ENCODE measurements at regions not wholly inside any gene's neighbourhood (a gene's known extent, or its start where the extent isn't known, plus 50 kb on each side); places are given as distances from the start of the nearest gene placed in this dataset.
"Not testable (repeated sequence)": the region's sequence is repeated elsewhere in the genome, so short reads cannot be mapped to it uniquely, and the experiment has no call there.

- no peak overlapping the region for H3K4me2 ChIP-seq (ENCODE audit: low read length)
- H3K79me2 ChIP-seq (replicated peaks; ENCODE audit: insufficient read depth, low read length), result no peaks in the 10 kb centered on the region
- H3K9me3 ChIP-seq (ENCODE audit: low read length), result no peaks in the 10 kb centered on the region
- H4K20me1 ChIP-seq (ENCODE audit: insufficient read depth), result no peaks in the 10 kb centered on the region
- no peak overlapping the region for H3K9ac ChIP-seq (ENCODE audit: low read length)
- no peaks in the 10 kb centered on the region for H3K9me2 ChIP-seq (ENCODE audit: insufficient read depth, low read length)
- H2AFZ ChIP-seq (ENCODE audit: low read depth, low read length), result no peak overlapping the region
- no peak for TF ChIP-seq EZH2 (IDR thresholded peaks at IDR 0.05; ENCODE audit: borderline replicate concordance, insufficient read depth, low read length, poor library complexity, severe bottlenecking)
- no peak for TF ChIP-seq CTCF (IDR thresholded peaks at IDR 0.05; ENCODE audit: poor library complexity, severe bottlenecking)
- TF ChIP-seq EP300 (conservative IDR thresholded peaks at IDR 0.05; ENCODE audit: poor library complexity, severe bottlenecking), result no peak
- no peak for TF ChIP-seq TAF1 (IDR thresholded peaks at IDR 0.05; ENCODE audit: low read depth)
- no peak for TF ChIP-seq RAD21 (conservative IDR thresholded peaks at IDR 0.05)
- TF ChIP-seq SMC3 (conservative IDR thresholded peaks at IDR 0.05; ENCODE audit: poor library complexity), result no peak
- TF ChIP-seq POLR2AphosphoS5 (IDR thresholded peaks at IDR 0.05), result no peak
- TF ChIP-seq REST (IDR thresholded peaks at IDR 0.05; ENCODE audit: borderline replicate concordance), result no peak
- TF ChIP-seq MXI1 (conservative IDR thresholded peaks at IDR 0.05; ENCODE audit: poor library complexity, severe bottlenecking), result no peak
- H3K4me3 ChIP-seq (ENCODE audit: low read length), result no peak overlapping the region
- H3F3A ChIP-seq (ENCODE audit: insufficient read depth, low read length, poor library complexity, severe bottlenecking), result no peaks in the 10 kb centered on the region
- no peaks in the 10 kb centered on the region for H3K27me3 ChIP-seq (ENCODE audit: insufficient read depth, low read depth, low read length)
- no peak overlapping the region for H3K27ac ChIP-seq (ENCODE audit: low read length)
- H3K36me3 ChIP-seq (ENCODE audit: insufficient read depth, low read length), result no peaks in the 10 kb centered on the region
Measured at GRCh38 chr6:18656506-18656905, 269.4 kb downstream of the RNF144B start.

DNA sequence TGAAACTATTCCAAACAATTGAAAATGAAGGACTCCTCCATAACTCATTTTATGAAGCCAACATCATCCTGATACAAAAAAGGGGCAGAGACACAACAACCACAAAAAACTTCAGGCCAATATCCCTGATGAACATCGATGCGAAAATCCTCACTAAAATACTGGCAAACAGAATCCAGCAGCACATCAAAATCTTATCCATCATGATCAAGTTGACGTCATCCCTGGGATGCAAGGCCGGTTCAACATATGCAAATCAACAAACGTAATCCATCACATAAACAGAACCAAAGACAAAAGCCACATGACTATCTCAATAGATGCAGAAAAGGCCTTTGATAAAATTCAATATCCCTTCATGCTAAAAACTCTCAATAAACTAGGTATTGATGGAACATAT lies 272.8 kb downstream of the RNF144B start:
- H3K27me3 ChIP-seq (ENCODE audit: insufficient read depth, low read depth, low read length); H3K36me3 ChIP-seq (ENCODE audit: insufficient read depth, low read length); H4K20me1 ChIP-seq (ENCODE audit: insufficient read depth); H3F3A ChIP-seq (ENCODE audit: insufficient read depth, low read length, poor library complexity, severe bottlenecking); H3K9me3 ChIP-seq (ENCODE audit: low read length); H3K4me2 ChIP-seq (ENCODE audit: low read length); H3K27ac ChIP-seq (ENCODE audit: low read length); H3K9ac ChIP-seq (ENCODE audit: low read length); H3K4me3 ChIP-seq (ENCODE audit: low read length); H3K9me2 ChIP-seq (ENCODE audit: insufficient read depth, low read length); H2AFZ ChIP-seq (ENCODE audit: low read depth, low read length); H3K79me2 ChIP-seq (replicated peaks; ENCODE audit: insufficient read depth, low read length): not testable (repeated sequence)

DNA sequence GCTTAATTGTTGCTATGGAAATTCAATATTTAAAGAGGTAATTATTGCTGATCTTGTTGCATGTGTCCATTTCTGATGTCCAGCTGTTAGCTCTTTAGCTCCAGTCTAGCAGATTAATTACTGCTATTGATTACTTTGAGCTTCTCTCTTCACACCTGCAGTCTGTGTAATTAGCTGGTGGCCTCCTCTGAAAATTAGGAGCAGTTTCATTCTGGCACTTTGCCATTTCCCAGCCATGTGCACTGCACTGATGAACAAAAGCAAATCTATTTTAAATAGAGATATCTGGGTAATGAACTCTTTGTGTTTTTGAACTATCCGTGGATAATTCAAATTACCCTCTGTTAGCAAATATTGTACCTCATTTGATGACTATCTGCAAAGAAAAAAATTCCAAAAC lies 275.9 kb downstream of the RNF144B start:
- Histone ChIP-seq H3K27ac (ENCODE audit: low read length) (no peak overlapping the region), H3K79me2 (replicated peaks; ENCODE audit: insufficient read depth, low read length) (no peaks in the 10 kb centered on the region), H2AFZ (ENCODE audit: low read depth, low read length) (no peak overlapping the region), H3K9me3 (ENCODE audit: low read length) (no peaks in the 10 kb centered on the region), H3K36me3 (ENCODE audit: insufficient read depth, low read length) (no peaks in the 10 kb centered on the region), H3K4me2 (ENCODE audit: low read length) (no peak overlapping the region), H3K4me3 (ENCODE audit: low read length) (no peak overlapping the region), H3F3A (ENCODE audit: insufficient read depth, low read length, poor library complexity, severe bottlenecking) (no peaks in the 10 kb centered on the region), H3K9me2 (ENCODE audit: insufficient read depth, low read length) (no peaks in the 10 kb centered on the region), H4K20me1 (ENCODE audit: insufficient read depth) (no peaks in the 10 kb centered on the region), H3K9ac (ENCODE audit: low read length) (no peak overlapping the region), H3K27me3 (ENCODE audit: insufficient read depth, low read depth, low read length) (no peaks in the 10 kb centered on the region)
- TF ChIP-seq CTCF (IDR thresholded peaks at IDR 0.05; ENCODE audit: poor library complexity, severe bottlenecking) (no peak), TAF1 (IDR thresholded peaks at IDR 0.05; ENCODE audit: low read depth) (no peak), RAD21 (conservative IDR thresholded peaks at IDR 0.05) (no peak), POLR2AphosphoS5 (IDR thresholded peaks at IDR 0.05) (no peak), MXI1 (conservative IDR thresholded peaks at IDR 0.05; ENCODE audit: poor library complexity, severe bottlenecking) (no peak), EP300 (conservative IDR thresholded peaks at IDR 0.05; ENCODE audit: poor library complexity, severe bottlenecking) (no peak), SMC3 (conservative IDR thresholded peaks at IDR 0.05; ENCODE audit: poor library complexity) (no peak), REST (IDR thresholded peaks at IDR 0.05; ENCODE audit: borderline replicate concordance) (no peak), EZH2 (IDR thresholded peaks at IDR 0.05; ENCODE audit: borderline replicate concordance, insufficient read depth, low read length, poor library complexity, severe bottlenecking) (no peak)
